HAP-1 (cell line): ENCODE measurements at regions not wholly inside any gene's neighbourhood (a gene's known extent, or its start where the extent isn't known, plus 50 kb on each side); places are given as distances from the start of the nearest gene placed in this dataset.
"Not testable (repeated sequence)": the region's sequence is repeated elsewhere in the genome, so short reads cannot be mapped to it uniquely, and the experiment has no call there.

Experiments used
- DNase-seq, 2 experiments: peaks; one replicate each; pipeline ENCODE4 v3.0.0-alpha.2; 2016 to 2020; ENCODE audit warnings: low spot score in 2 of 2
- H3K27me3 ChIP-seq: fragments of 250-450 bp; sonication (Bioruptor Pico); 2 replicates; pipeline ENCODE4 v1.5.1; 2020; ENCODE audit warnings: low read depth, mild to moderate bottlenecking, moderate library complexity
- H3K36me3 ChIP-seq: fragments of 250-450 bp; sonication (Bioruptor Pico); replicated peaks from 2 replicates; pipeline ENCODE4 v1.5.1; 2020; ENCODE audit warnings: mild to moderate bottlenecking
- H3K4me1 ChIP-seq: fragments of 250-450 bp; sonication (Bioruptor Pico); 2 replicates; pipeline ENCODE4 v1.5.1; 2020; ENCODE audit warnings: mild to moderate bottlenecking
- H3K4me3 ChIP-seq: fragments of 250-450 bp; sonication (Bioruptor Pico); 2 replicates; pipeline ENCODE4 v1.5.1; 2020; ENCODE audit warnings: mild to moderate bottlenecking, moderate library complexity
- H3K9me3 ChIP-seq: fragments of 250-450 bp; sonication (Bioruptor Pico); 2 replicates; pipeline ENCODE4 v1.5.1; 2020; ENCODE audit warnings: mild to moderate bottlenecking, moderate library complexity
- in situ Hi-C: fragments of 300-500 bp; cut with MboI; formaldehyde crosslinking; loops from 3 replicates; pipeline ENCODE4 v1.14.3; 2020; ENCODE audit warnings: low sequenced_read_pairs, inconsistent platforms, mixed read lengths

- DNase-seq, result peak; percentile 19 to 91
- Histone ChIP-seq H3K36me3 (no peaks in the 10 kb centered on the region), H3K4me3 (no peak overlapping the region), H3K27me3 (no peaks in the 10 kb centered on the region), H3K4me1 (peaks cover 21% of the 10 kb centered on the region), H3K9me3 (peaks cover 12% of the 10 kb centered on the region)
- in situ Hi-C loops, result no loop called here
Measured at GRCh38 chr7:121513105-121513504, 117.0 kb upstream of the FAM3C start.

DNA sequence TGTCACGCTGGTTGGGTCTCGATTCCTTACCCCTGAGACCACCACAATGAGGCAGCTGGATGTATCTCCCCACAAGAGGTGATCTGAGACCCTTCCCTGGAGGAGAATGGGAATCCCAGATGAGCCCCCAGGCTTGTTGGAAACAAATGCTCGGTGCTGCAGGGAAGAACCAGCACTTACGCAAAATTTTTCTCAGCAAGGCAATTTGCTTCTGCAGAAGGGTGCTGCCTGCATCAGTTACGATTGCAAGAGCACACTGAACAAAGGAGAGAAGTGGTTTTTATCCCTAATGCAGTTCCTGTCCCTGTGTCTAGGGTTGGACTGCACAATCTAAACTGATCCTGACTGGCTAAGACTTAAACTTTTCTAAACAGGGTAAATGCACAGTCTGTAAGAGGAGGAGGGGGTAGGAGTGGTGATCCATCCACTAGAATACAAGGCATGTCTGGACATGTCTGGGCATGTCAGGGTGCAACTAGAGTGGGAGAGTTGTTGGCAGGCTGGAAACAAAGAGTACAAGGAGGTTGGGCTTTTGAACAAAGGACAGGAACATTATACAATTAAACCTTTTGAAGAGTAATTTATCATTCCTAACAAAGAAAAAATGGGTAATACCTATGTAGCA is 114.9 kb upstream of the FAM3C start:
- in situ Hi-C loops, result no loop called here
- H3K36me3 ChIP-seq, result no peaks in the 10 kb centered on the region
- peak in 1 of 2 experiments; percentile 53 for DNase-seq
- H3K9me3 ChIP-seq, result peaks cover 18% of the 10 kb centered on the region
- H3K4me3 ChIP-seq, result no peak overlapping the region
- H3K4me1 ChIP-seq, result peaks cover 21% of the 10 kb centered on the region
- H3K27me3 ChIP-seq, result no peaks in the 10 kb centered on the region

DNA sequence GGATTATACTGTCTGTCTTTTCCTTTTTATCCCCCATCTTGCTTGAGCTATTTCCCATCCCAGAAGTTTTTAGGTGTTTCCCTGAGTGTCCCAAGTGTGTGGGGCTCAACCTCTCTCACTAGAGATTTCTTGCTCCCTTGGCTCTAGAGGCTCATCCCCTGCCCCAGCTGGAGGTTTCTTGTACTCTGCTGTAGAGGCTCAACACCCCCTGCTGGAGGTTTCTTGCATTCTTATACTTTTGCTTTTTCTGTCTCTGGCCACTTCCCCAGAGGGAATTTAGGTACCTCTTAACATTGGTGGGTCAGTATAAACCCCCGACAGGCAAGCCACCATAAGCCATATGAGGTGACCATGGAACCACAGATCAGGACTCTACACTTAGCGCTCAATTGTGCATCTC is 114.2 kb upstream of the FAM3C start:
- DNase-seq, result no peak
- Histone ChIP-seq H3K9me3 (peaks cover 20% of the 10 kb centered on the region), H3K4me1 (peaks cover 21% of the 10 kb centered on the region), H3K27me3 (no peaks in the 10 kb centered on the region), H3K36me3 (no peaks in the 10 kb centered on the region), H3K4me3 (no peak overlapping the region)
- in situ Hi-C loops, result no loop called here

- in situ Hi-C loops, result no loop called here
- H3K4me3 ChIP-seq, result no peak overlapping the region
- DNase-seq, result no peak
- H3K9me3 ChIP-seq, result peaks cover 15% of the 10 kb centered on the region
- no peaks in the 10 kb centered on the region; the same call in 1 of the 2 replicates for H3K36me3 ChIP-seq
- no peaks in the 10 kb centered on the region for H3K4me1 ChIP-seq
- no peaks in the 10 kb centered on the region for H3K27me3 ChIP-seq
Measured at GRCh38 chr7:121505540-121506182, 109.6 kb upstream of the FAM3C start.

- Histone ChIP-seq H3K4me3 (no peak overlapping the region), H3K36me3 (no peaks in the 10 kb centered on the region; the same call in 1 of the 2 replicates), H3K9me3 (peaks cover 15% of the 10 kb centered on the region), H3K27me3 (no peaks in the 10 kb centered on the region), H3K4me1 (no peaks in the 10 kb centered on the region)
- in situ Hi-C loops, result no loop called here
- DNase-seq, result no peak
Measured at GRCh38 chr7:121505021-121505420, 108.9 kb upstream of the FAM3C start.

- in situ Hi-C loops, result no loop called here
- Histone ChIP-seq H3K4me1 (no peaks in the 10 kb centered on the region), H3K27me3 (no peaks in the 10 kb centered on the region), H3K9me3 (peaks cover 12% of the 10 kb centered on the region), H3K4me3 (no peak overlapping the region), H3K36me3 (no peaks in the 10 kb centered on the region; the same call in 1 of the 2 replicates)
- no peak for DNase-seq
Measured at GRCh38 chr7:121504482-121504881, 108.4 kb upstream of the FAM3C start.

DNA sequence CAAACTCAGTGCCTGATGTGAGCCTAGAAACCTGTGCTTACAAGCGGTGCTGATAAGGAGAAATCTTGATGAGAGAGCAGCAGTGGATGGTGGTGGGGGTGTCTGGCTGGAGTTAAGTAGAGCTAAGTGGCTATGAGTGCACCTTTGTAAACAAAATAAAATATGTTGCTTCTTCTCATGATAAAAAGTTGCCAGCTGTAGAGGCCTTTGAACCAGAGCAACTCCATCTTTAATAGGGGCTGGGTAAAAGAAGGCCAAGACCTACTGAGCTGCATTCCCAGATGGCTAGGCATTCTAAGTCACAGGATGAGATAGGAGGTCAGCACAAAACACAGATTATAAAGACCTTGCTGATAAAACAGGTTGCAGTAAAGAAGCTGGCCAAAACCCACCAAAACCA is 107.6 kb upstream of the FAM3C start:
- Histone ChIP-seq H3K9me3 (peaks cover 12% of the 10 kb centered on the region), H3K4me3 (no peak overlapping the region), H3K4me1 (no peaks in the 10 kb centered on the region), H3K27me3 (no peaks in the 10 kb centered on the region), H3K36me3 (no peaks in the 10 kb centered on the region; the same call in 1 of the 2 replicates)
- DNase-seq, result no peak
- in situ Hi-C loops, result no loop called here

- Histone ChIP-seq H3K27me3 (no peaks in the 10 kb centered on the region), H3K4me1 (no peaks in the 10 kb centered on the region), H3K4me3 (no peak overlapping the region), H3K9me3 (peaks cover 12% of the 10 kb centered on the region), H3K36me3 (no peaks in the 10 kb centered on the region; the same call in 1 of the 2 replicates)
- in situ Hi-C loops, result no loop called here
- DNase-seq, result no peak
Measured at GRCh38 chr7:121503039-121503438, 106.9 kb upstream of the FAM3C start.

- no peak overlapping the region for H3K4me3 ChIP-seq
- H3K9me3 ChIP-seq, result peaks cover 12% of the 10 kb centered on the region
- no peaks in the 10 kb centered on the region; the same call in 1 of the 2 replicates for H3K36me3 ChIP-seq
- in situ Hi-C loops, result no loop called here
- H3K4me1 ChIP-seq, result no peaks in the 10 kb centered on the region
- DNase-seq, result no peak
- H3K27me3 ChIP-seq, result no peaks in the 10 kb centered on the region
Measured at GRCh38 chr7:121501566-121501965, 105.5 kb upstream of the FAM3C start.

DNA sequence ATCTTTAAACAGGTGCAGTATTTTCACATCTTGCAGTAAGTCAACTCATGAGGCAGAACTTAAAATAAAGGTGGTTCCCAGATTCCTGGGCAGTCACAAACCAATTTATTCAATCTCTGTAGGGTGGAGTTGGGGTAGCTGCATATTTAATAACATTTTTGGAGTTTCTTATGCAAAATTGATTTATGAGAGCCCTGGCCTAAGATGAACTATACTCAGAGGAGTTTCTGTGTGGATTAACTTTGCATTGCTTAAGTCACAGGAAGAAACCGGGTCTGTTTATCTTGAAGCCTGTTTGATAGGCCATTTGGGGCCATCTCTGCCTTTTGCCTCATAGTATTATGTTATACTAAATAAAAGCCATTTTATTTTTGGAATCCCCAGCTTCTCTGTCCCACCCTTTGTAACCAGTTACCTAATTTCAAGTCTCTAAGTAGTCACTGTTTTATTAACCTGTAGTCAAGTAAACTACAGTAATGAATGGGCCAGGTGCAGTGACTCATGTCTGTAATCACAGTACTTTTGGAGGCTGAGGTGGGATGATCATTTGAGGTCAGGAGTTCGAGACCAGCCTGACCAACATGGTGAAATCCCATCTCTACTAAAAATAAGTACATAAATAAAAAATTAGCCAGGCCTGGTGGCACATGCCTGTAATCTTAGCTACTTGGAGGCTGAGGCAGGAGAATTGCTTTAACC is 104.4 kb upstream of the FAM3C start:
- H3K36me3 ChIP-seq, result no peaks in the 10 kb centered on the region; the same call in 1 of the 2 replicates
- H3K4me1 ChIP-seq, result no peaks in the 10 kb centered on the region
- no peak overlapping the region for H3K4me3 ChIP-seq
- in situ Hi-C loops, result no loop called here
- H3K9me3 ChIP-seq, result peaks cover 7% of the 10 kb centered on the region; the same call in 1 of the 2 replicates
- no peaks in the 10 kb centered on the region for H3K27me3 ChIP-seq
- no peak for DNase-seq

DNA sequence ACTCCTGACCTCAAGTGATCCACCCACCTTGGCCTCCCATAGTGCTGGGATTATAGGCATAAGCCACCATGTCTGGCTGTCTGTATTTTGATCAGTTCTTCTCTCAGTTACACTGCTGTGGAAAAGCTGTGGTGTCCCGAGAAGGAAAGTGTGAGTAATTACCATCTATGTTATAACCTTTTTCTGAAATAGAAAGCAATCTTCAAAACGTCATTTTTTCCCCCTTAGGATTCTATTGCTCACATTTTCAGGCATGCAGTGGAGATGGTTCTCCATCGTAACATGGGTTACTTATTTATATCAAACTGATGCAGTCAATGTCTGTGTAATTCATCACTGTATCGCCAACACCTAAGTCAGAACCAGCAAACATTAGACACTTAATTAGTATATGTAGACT is 103.5 kb upstream of the FAM3C start:
- in situ Hi-C loops, result no loop called here

DNA sequence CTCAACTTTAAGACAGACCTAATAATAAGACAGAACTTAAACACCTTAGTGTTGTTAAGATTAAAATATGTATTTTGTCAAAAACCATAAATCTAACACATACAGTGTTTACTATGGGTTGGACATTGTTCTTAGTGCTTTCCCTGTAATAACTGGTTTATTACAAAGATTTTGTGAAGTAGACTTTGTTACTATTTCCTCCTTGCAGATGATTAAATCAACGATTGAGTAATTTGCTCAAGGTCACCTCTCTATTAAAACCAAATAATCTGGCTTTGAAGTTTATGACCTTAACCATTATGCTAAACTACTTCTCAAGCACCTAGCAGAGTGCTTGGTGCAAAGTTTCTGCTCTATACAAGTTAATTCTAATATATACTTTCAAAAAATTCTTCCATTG is 102.7 kb upstream of the FAM3C start:
- Histone ChIP-seq H3K4me1 (no peaks in the 10 kb centered on the region), H3K4me3 (no peak overlapping the region), H3K9me3 (0 out of 2 replicates have a peak, but pooled peaks cover 2% of the 10 kb centered on the region), H3K36me3 (no peaks in the 10 kb centered on the region; the same call in 1 of the 2 replicates), H3K27me3 (no peaks in the 10 kb centered on the region)
- in situ Hi-C loops, result no loop called here
- no peak for DNase-seq

More for the DNA sequence above, 103.5 kb upstream of the FAM3C start:
- Histone ChIP-seq H3K27me3 (no peaks in the 10 kb centered on the region), H3K36me3 (no peaks in the 10 kb centered on the region; the same call in 1 of the 2 replicates), H3K9me3 (peaks cover 5% of the 10 kb centered on the region; the same call in 1 of the 2 replicates), H3K4me1 (no peaks in the 10 kb centered on the region), H3K4me3 (no peak overlapping the region)
- no peak for DNase-seq

DNA sequence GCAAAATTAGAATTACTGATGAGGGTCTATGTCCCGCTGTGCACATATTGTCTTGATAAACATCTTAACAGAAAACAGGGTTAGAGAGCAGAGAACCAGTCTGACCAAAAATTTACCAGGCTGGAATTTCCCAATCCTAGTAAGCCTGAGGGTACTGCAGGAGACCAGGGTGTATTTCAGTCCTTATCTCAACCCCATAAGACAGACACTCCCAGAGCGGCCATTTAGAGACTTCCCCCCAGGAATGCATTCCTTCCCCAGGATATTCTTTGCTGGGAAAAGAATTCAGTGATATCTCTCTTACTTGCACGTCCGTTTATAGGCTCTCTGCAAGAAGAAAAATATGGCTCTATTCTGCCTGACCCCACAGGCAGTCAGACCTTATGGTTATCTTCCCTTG is 101.4 kb upstream of the FAM3C start:
- H3K36me3 ChIP-seq, in situ Hi-C loops, H3K27me3 ChIP-seq, H3K9me3 ChIP-seq, H3K4me1 ChIP-seq, DNase-seq, H3K4me3 ChIP-seq: not testable (repeated sequence)

- no peak for DNase-seq
- in situ Hi-C loops, result no loop called here
- H3K27me3 ChIP-seq, result no peaks in the 10 kb centered on the region
- no peaks in the 10 kb centered on the region for H3K36me3 ChIP-seq
- H3K9me3 ChIP-seq, result 0 out of 2 replicates have a peak, but pooled peaks cover 2% of the 10 kb centered on the region
- no peaks in the 10 kb centered on the region for H3K4me1 ChIP-seq
- H3K4me3 ChIP-seq, result no peak overlapping the region
Measured at GRCh38 chr7:121494516-121494915, 98.4 kb upstream of the FAM3C start.
